Common myeloid progenitor, CD34-positive (primary cell): ENCODE measurements at regions not wholly inside any gene's neighbourhood (a gene's known extent, or its start where the extent isn't known, plus 50 kb on each side); places are given as distances from the start of the nearest gene placed in this dataset.
"Not testable (repeated sequence)": the region's sequence is repeated elsewhere in the genome, so short reads cannot be mapped to it uniquely, and the experiment has no call there.

Experiments used
- CTCF ChIA-PET: fragments of 350-600 bp; sonication (Branson Sonifier 250); formaldehyde crosslinking; loops from one replicate; lab custom pipeline; 2021; ENCODE audit warnings: antibody characterized with exemption; lab: Charles Lee
- POLR2A ChIA-PET: fragments of 350-600 bp; sonication (Branson Sonifier 250); formaldehyde crosslinking; loops from one replicate; lab custom pipeline; 2021; ENCODE audit warnings: antibody characterized with exemption; lab: Charles Lee
- DNase-seq, 3 donors: peaks; one replicate each; pipeline versions ENCODE4 v3.0.0 to v3.0.0-alpha.2; 2013
- H3K27ac ChIP-seq, 2 experiments: 1 replicate in 1 of 2; 2 replicates in 1 of 2; pipeline ENCODE4 v1.7.0; 2013; ENCODE audit warnings: inconsistent platforms in 2 of 2, low read length in 2 of 2, mild to moderate bottlenecking in 2 of 2, low read depth in 1 of 2, moderate library complexity in 1 of 2; ENCODE audit not compliant: severe bottlenecking in 2 of 2, insufficient read depth in 1 of 2, poor library complexity in 1 of 2
- H3K27me3 ChIP-seq, 5 experiments: replicated peaks in 2 of 5; 1 replicate in 3 of 5; 2 replicates in 2 of 5; pipeline versions ENCODE4 v1.6.1 to v1.7.0; 2013; ENCODE audit warnings: low read length in 4 of 5, mild to moderate bottlenecking in 2 of 5, moderate library complexity in 2 of 5, inconsistent platforms in 1 of 5; ENCODE audit not compliant: insufficient read depth in 5 of 5, control insufficient read depth in 4 of 5
- H3K36me3 ChIP-seq, 4 experiments: 1 replicate in 2 of 4; 2 replicates in 2 of 4; pipeline versions ENCODE4 v1.6.1 to v1.7.0; 2013; ENCODE audit warnings: low read length in 3 of 4, control low read depth in 1 of 4, mild to moderate bottlenecking in 1 of 4; ENCODE audit not compliant: control insufficient read depth in 4 of 4, insufficient read depth in 4 of 4
- H3K4me1 ChIP-seq, 4 experiments: 1 replicate in 3 of 4; 2 replicates in 1 of 4; pipeline versions ENCODE4 v1.6.1 to v1.7.1; 2013; ENCODE audit warnings: low read length in 3 of 4, mild to moderate bottlenecking in 3 of 4, control low read depth in 1 of 4, inconsistent platforms in 1 of 4, moderate library complexity in 1 of 4; ENCODE audit not compliant: control insufficient read depth in 4 of 4, insufficient read depth in 4 of 4; ENCODE audit errors: control extremely low read depth in 1 of 4
- H3K4me3 ChIP-seq, 7 experiments: 1 replicate in 4 of 7; 2 replicates in 3 of 7; pipeline versions ENCODE4 v1.5.1 to v1.7.0; 2013; ENCODE audit warnings: mild to moderate bottlenecking in 7 of 7, low read length in 6 of 7, moderate library complexity in 6 of 7, inconsistent platforms in 2 of 7, low read depth in 2 of 7, control low read depth in 1 of 7; ENCODE audit not compliant: insufficient read depth in 4 of 7, control insufficient read depth in 1 of 7; ENCODE audit errors: extremely low read depth in 1 of 7
- H3K9me3 ChIP-seq, 5 experiments: 1 replicate in 4 of 5; 2 replicates in 1 of 5; pipeline versions ENCODE4 v1.6.1 to v1.7.1; 2013; ENCODE audit warnings: low read length in 4 of 5, mild to moderate bottlenecking in 2 of 5, inconsistent platforms in 1 of 5, low read depth in 1 of 5, moderate library complexity in 1 of 5; ENCODE audit not compliant: control insufficient read depth in 4 of 5, insufficient read depth in 2 of 5; ENCODE audit errors: control extremely low read depth in 1 of 5
- WGBS: methylation state at CpG from one replicate; pipeline ENCODE4 v1.1.5; 2013; ENCODE audit not compliant: insufficient coverage; 5-methylcytosine and 5-hydroxymethylcytosine counted together

GRCh38 chr5:125914471-125914870 lies 508.7 kb upstream of the GRAMD2B start:
- POLR2A ChIA-PET = no interaction called here
- WGBS = 95% methylated on average over 2 of the region's 3 CpGs
- CTCF ChIA-PET = no interaction called here
- H3K4me3 ChIP-seq = no peak overlapping the region
- H3K27me3 ChIP-seq = no peaks in the 10 kb centered on the region
- no peaks in the 10 kb centered on the region for H3K4me1 ChIP-seq
- peaks cover 0 to 9% (median 0%) of the 10 kb centered on the region in 5 experiments for H3K9me3 ChIP-seq
- peak in 1 of 3 donors; percentile 1 for DNase-seq
- H3K36me3 ChIP-seq = no peaks in the 10 kb centered on the region
- H3K27ac ChIP-seq = no peak overlapping the region

- CTCF ChIA-PET, H3K4me3 ChIP-seq, H3K9me3 ChIP-seq, H3K27ac ChIP-seq, H3K36me3 ChIP-seq, H3K4me1 ChIP-seq, H3K27me3 ChIP-seq, DNase-seq, POLR2A ChIA-PET: not testable (repeated sequence)
- WGBS = 93% methylated on average over 11 of the region's 11 CpGs
Measured at GRCh38 chr5:125923958-125924357, 499.3 kb upstream of the GRAMD2B start.

GRCh38 chr5:125926172-125926571 lies 497.0 kb upstream of the GRAMD2B start:
- Histone ChIP-seq H3K9me3 (peaks cover 0 to 6% (median 2%) of the 10 kb centered on the region in 5 experiments), H3K27ac (no peak overlapping the region), H3K4me3 (no peak overlapping the region), H3K36me3 (no peaks in the 10 kb centered on the region), H3K4me1 (no peaks in the 10 kb centered on the region), H3K27me3 (no peaks in the 10 kb centered on the region)
- POLR2A ChIA-PET = no interaction called here
- no peak for DNase-seq
- CTCF ChIA-PET = no interaction called here
- WGBS = 85% methylated on average over 3 of the region's 3 CpGs

- no peaks in the 10 kb centered on the region for H3K27me3 ChIP-seq
- no peak overlapping the region for H3K27ac ChIP-seq
- peaks cover 0 to 6% (median 2%) of the 10 kb centered on the region in 5 experiments for H3K9me3 ChIP-seq
- no peaks in the 10 kb centered on the region for H3K4me1 ChIP-seq
- no peak overlapping the region for H3K4me3 ChIP-seq
- WGBS = 96% methylated on average over 6 of the region's 6 CpGs
- POLR2A ChIA-PET = no interaction called here
- CTCF ChIA-PET = no interaction called here
- no peak for DNase-seq
- no peaks in the 10 kb centered on the region for H3K36me3 ChIP-seq
Measured at GRCh38 chr5:125928663-125929062, 494.5 kb upstream of the GRAMD2B start.

- Histone ChIP-seq H3K27me3 (no peaks in the 10 kb centered on the region), H3K9me3 (peaks cover 0 to 2% (median 0%) of the 10 kb centered on the region in 5 experiments), H3K27ac (no peak overlapping the region), H3K4me3 (no peak overlapping the region), H3K36me3 (no peaks in the 10 kb centered on the region), H3K4me1 (no peaks in the 10 kb centered on the region)
- ChIA-PET CTCF (no interaction called here), POLR2A (no interaction called here)
- 90% methylated on average over 2 of the region's 5 CpGs for WGBS
- DNase-seq = no peak
Measured at GRCh38 chr5:125950012-125950615, 473.1 kb upstream of the GRAMD2B start.

- CTCF ChIA-PET = no interaction called here
- H3K4me3 ChIP-seq = no peak overlapping the region
- H3K4me1 ChIP-seq = no peaks in the 10 kb centered on the region
- H3K27me3 ChIP-seq = no peaks in the 10 kb centered on the region
- no peak for DNase-seq
- no peaks in the 10 kb centered on the region for H3K9me3 ChIP-seq
- WGBS = 27% methylated on average over 1 of the region's 1 CpG
- no peaks in the 10 kb centered on the region for H3K36me3 ChIP-seq
- H3K27ac ChIP-seq = no peak overlapping the region
- POLR2A ChIA-PET = no interaction called here
Measured at GRCh38 chr5:125961150-125961549, 462.1 kb upstream of the GRAMD2B start.

- H3K36me3 ChIP-seq = no peaks in the 10 kb centered on the region
- no peaks in the 10 kb centered on the region for H3K4me1 ChIP-seq
- ChIA-PET POLR2A (no interaction called here), CTCF (no interaction called here)
- no peaks in the 10 kb centered on the region for H3K27me3 ChIP-seq
- H3K27ac ChIP-seq = no peak overlapping the region
- no CpG with 5 or more reads among the region's 4 CpGs for WGBS
- no peak for DNase-seq
- no peaks in the 10 kb centered on the region for H3K9me3 ChIP-seq
- H3K4me3 ChIP-seq = no peak overlapping the region
Measured at GRCh38 chr5:125965577-125965976, 457.6 kb upstream of the GRAMD2B start.
